ENCODE measurements at regions not wholly inside any gene's neighbourhood (a gene's known extent, or its start where the extent isn't known, plus 50 kb on each side); places are given as distances from the start of the nearest gene placed in this dataset.

- no peak overlapping the region for H3K4me3 ChIP-seq (ENCODE audit: low read depth, low read length)
- DNase-seq (ENCODE audit: low read depth), result no peak
- TF ChIP-seq CTCF (IDR thresholded peaks at IDR 0.05; ENCODE audit: insufficient read depth, low read depth, low read length, missing control alignments), result no peak
Measured at GRCh38 chr6:113143206-113143605, 713.9 kb upstream of the MARCKS start.

GRCh38 chr6:113144117-113144516 lies 713.0 kb upstream of the MARCKS start:
- DNase-seq (ENCODE audit: low read depth), result no peak
- no peak for TF ChIP-seq CTCF (IDR thresholded peaks at IDR 0.05; ENCODE audit: insufficient read depth, low read depth, low read length, missing control alignments)
- no peak overlapping the region for H3K4me3 ChIP-seq (ENCODE audit: low read depth, low read length)

- H3K4me3 ChIP-seq (ENCODE audit: low read depth, low read length), result no peak overlapping the region
- no peak for DNase-seq (ENCODE audit: low read depth)
- TF ChIP-seq CTCF (IDR thresholded peaks at IDR 0.05; ENCODE audit: insufficient read depth, low read depth, low read length, missing control alignments), result no peak
Measured at GRCh38 chr6:113146878-113147277, 710.3 kb upstream of the MARCKS start.

GRCh38 chr6:113147544-113147943 lies 709.6 kb upstream of the MARCKS start:
- no peak for TF ChIP-seq CTCF (IDR thresholded peaks at IDR 0.05; ENCODE audit: insufficient read depth, low read depth, low read length, missing control alignments)
- no peak overlapping the region for H3K4me3 ChIP-seq (ENCODE audit: low read depth, low read length)
- DNase-seq (ENCODE audit: low read depth), result no peak

- no peak overlapping the region for H3K4me3 ChIP-seq (ENCODE audit: low read depth, low read length)
- TF ChIP-seq CTCF (IDR thresholded peaks at IDR 0.05; ENCODE audit: insufficient read depth, low read depth, low read length, missing control alignments), result no peak
- no peak for DNase-seq (ENCODE audit: low read depth)
Measured at GRCh38 chr6:113148566-113148965, 708.6 kb upstream of the MARCKS start.

GRCh38 chr6:113149511-113149910 lies 707.6 kb upstream of the MARCKS start:
- DNase-seq (ENCODE audit: low read depth), result no peak
- H3K4me3 ChIP-seq (ENCODE audit: low read depth, low read length), result no peak overlapping the region
- no peak for TF ChIP-seq CTCF (IDR thresholded peaks at IDR 0.05; ENCODE audit: insufficient read depth, low read depth, low read length, missing control alignments)

GRCh38 chr6:113160306-113161017 lies 696.7 kb upstream of the MARCKS start:
- TF ChIP-seq CTCF (IDR thresholded peaks at IDR 0.05; ENCODE audit: insufficient read depth, low read depth, low read length, missing control alignments), result no peak
- no peak for DNase-seq (ENCODE audit: low read depth)
- no peak overlapping the region for H3K4me3 ChIP-seq (ENCODE audit: low read depth, low read length)

Measured in GM12865 (cell line).